Uterus (tissue), 3 donors: ENCODE measurements at regions not wholly inside any gene's neighbourhood (a gene's known extent, or its start where the extent isn't known, plus 50 kb on each side); places are given as distances from the start of the nearest gene placed in this dataset.
"Not testable (repeated sequence)": the region's sequence is repeated elsewhere in the genome, so short reads cannot be mapped to it uniquely, and the experiment has no call there.

ENCODE experiments used
- DNase-seq, 2 donors: peaks; one replicate each; pipeline ENCODE4 v3.0.0-alpha.2; 2019 to 2020
- H3K27ac ChIP-seq, 2 donors: fragments of 200-600 bp; sonication (generic); 1 replicate in 1 of 2; 2 replicates in 1 of 2; pipeline ENCODE4 v1.5.1; 2016 to 2018
- H3K27me3 ChIP-seq, 2 donors: fragments of 200-600 bp; sonication (generic); one replicate each; pipeline ENCODE4 v1.5.1; 2018 to 2019; ENCODE audit warnings: control low read depth in 1 of 2
- H3K36me3 ChIP-seq, 2 donors: fragments of 200-600 bp; sonication (generic); one replicate each; pipeline ENCODE4 v1.5.1; 2019; ENCODE audit warnings: control low read depth in 1 of 2
- H3K4me1 ChIP-seq, 2 donors: fragments of 200-600 bp; sonication (generic); one replicate each; pipeline ENCODE4 v1.5.1; 2018 to 2019; ENCODE audit warnings: control low read depth in 1 of 2
- H3K4me3 ChIP-seq, 2 donors: fragments of 200-600 bp; sonication (generic); 1 replicate in 1 of 2; 2 replicates in 1 of 2; pipeline ENCODE4 v1.5.1; 2018 to 2019; ENCODE audit warnings: mild to moderate bottlenecking in 1 of 2
- H3K9me3 ChIP-seq, 2 donors: fragments of 200-600 bp; sonication (generic); one replicate each; pipeline ENCODE4 v1.5.1; 2019; ENCODE audit warnings: control low read depth in 1 of 2
- POLR2A ChIP-seq, 2 donors: fragments of 450-650 bp; IDR thresholded peaks; one replicate each; pipeline ENCODE4 v1.6.1; 2016; ENCODE audit warnings: antibody characterized with exemption in 2 of 2, mild to moderate bottlenecking in 1 of 2, moderate library complexity in 1 of 2
- intact Hi-C: fragments of 100-400 bp; cut with DNase I; formaldehyde crosslinking; loops from one replicate; pipeline ENCODE4 v1.15.1; 2023; ENCODE audit warnings: low total_unique reads
- TF ChIP-seq, protein P1 (sequence below), 4 experiments: fragments of 200-600 bp in 2 of 4; fragments of 450-650 bp in 2 of 4; sonication (generic) in 2 of 4; IDR thresholded peaks; one replicate each; pipeline ENCODE4 v1.5.1; 2016 to 2019; ENCODE audit warnings: antibody characterized with exemption in 4 of 4, mild to moderate bottlenecking in 2 of 4, moderate library complexity in 1 of 4
- donor health status: DM: yes; HTN: yes; CAD: no.

DNA sequence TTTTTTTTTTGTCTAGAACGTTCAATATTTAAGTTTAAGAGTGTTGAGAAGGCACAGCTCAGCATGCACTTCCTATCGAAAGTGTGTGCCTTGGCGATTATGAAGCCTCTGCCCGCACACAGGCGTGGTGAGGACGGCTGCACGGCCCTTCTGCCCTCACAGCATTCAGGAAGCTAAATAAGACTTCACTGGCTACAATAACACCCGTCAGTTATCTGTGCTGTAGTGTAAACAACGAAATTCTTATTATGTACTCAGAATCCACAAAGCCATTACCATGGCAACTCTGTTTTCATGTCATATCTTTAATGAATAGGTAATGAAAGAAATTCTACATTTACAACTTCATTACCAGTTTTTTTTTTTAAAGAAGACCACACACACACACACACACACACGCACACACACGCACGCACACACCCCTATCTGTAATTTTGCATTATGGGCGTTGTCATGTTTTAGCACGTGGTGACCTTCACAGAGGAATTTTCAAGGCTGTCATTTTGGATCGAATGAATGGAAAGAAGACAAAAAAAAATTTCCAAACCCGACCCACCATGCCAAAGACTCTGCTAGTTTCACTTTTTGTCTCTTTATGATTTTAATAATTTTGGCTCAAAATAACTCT is 254.8 kb upstream of the CTBP2 start:
- Histone ChIP-seq H3K4me1 (no peaks in the 10 kb centered on the region), H3K27ac (no peak overlapping the region), H3K36me3 (no peaks in the 10 kb centered on the region), H3K27me3 (no peaks in the 10 kb centered on the region), H3K9me3 (no peaks in the 10 kb centered on the region), H3K4me3 (no peak overlapping the region)
- no peak for DNase-seq
- TF ChIP-seq POLR2A (IDR thresholded peaks at IDR 0.05) = no peak
- TF ChIP-seq, protein P1, sequence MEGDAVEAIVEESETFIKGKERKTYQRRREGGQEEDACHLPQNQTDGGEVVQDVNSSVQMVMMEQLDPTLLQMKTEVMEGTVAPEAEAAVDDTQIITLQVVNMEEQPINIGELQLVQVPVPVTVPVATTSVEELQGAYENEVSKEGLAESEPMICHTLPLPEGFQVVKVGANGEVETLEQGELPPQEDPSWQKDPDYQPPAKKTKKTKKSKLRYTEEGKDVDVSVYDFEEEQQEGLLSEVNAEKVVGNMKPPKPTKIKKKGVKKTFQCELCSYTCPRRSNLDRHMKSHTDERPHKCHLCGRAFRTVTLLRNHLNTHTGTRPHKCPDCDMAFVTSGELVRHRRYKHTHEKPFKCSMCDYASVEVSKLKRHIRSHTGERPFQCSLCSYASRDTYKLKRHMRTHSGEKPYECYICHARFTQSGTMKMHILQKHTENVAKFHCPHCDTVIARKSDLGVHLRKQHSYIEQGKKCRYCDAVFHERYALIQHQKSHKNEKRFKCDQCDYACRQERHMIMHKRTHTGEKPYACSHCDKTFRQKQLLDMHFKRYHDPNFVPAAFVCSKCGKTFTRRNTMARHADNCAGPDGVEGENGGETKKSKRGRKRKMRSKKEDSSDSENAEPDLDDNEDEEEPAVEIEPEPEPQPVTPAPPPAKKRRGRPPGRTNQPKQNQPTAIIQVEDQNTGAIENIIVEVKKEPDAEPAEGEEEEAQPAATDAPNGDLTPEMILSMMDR (IDR thresholded peaks at IDR 0.05) = no peak
- intact Hi-C loops = no loop called here

GRCh38 chr10:125411724-125412123 is 251.4 kb upstream of the CTBP2 start:
- H3K36me3 ChIP-seq = no peaks in the 10 kb centered on the region
- H3K4me1 ChIP-seq = no peaks in the 10 kb centered on the region
- H3K27me3 ChIP-seq = no peaks in the 10 kb centered on the region
- no peak for TF ChIP-seq POLR2A (IDR thresholded peaks at IDR 0.05)
- TF ChIP-seq, protein P1 (IDR thresholded peaks at IDR 0.05) = no peak
- intact Hi-C loops = no loop called here
- no peaks in the 10 kb centered on the region for H3K9me3 ChIP-seq
- DNase-seq = no peak
- no peak overlapping the region for H3K4me3 ChIP-seq
- H3K27ac ChIP-seq = no peak overlapping the region

GRCh38 chr10:125409756-125410155 is 249.4 kb upstream of the CTBP2 start:
- Histone ChIP-seq H3K4me1 (no peaks in the 10 kb centered on the region), H3K9me3 (no peaks in the 10 kb centered on the region), H3K27ac (no peak overlapping the region), H3K36me3 (no peaks in the 10 kb centered on the region), H3K27me3 (no peaks in the 10 kb centered on the region), H3K4me3 (no peak overlapping the region)
- TF ChIP-seq POLR2A (IDR thresholded peaks at IDR 0.05) = no peak
- TF ChIP-seq, protein P1 (IDR thresholded peaks at IDR 0.05) = no peak
- DNase-seq = no peak
- intact Hi-C loops = no loop called here

- Histone ChIP-seq H3K27ac (no peak overlapping the region), H3K9me3 (no peaks in the 10 kb centered on the region), H3K36me3 (no peaks in the 10 kb centered on the region), H3K4me1 (no peaks in the 10 kb centered on the region), H3K4me3 (no peak overlapping the region), H3K27me3 (no peaks in the 10 kb centered on the region)
- intact Hi-C loops = no loop called here
- TF ChIP-seq, protein P1 (IDR thresholded peaks at IDR 0.05) = no peak
- TF ChIP-seq POLR2A (IDR thresholded peaks at IDR 0.05) = no peak
- no peak for DNase-seq
These were observed 247.2 kb upstream of the CTBP2 start for GRCh38 chr10:125407557-125407956.

GRCh38 chr10:125407000-125407502 is 246.7 kb upstream of the CTBP2 start:
- Histone ChIP-seq H3K9me3 (no peaks in the 10 kb centered on the region), H3K27ac (no peak overlapping the region), H3K36me3 (no peaks in the 10 kb centered on the region), H3K4me1 (no peaks in the 10 kb centered on the region), H3K4me3 (no peak overlapping the region), H3K27me3 (no peaks in the 10 kb centered on the region)
- TF ChIP-seq POLR2A (IDR thresholded peaks at IDR 0.05) = no peak
- TF ChIP-seq, protein P1 (IDR thresholded peaks at IDR 0.05) = no peak
- intact Hi-C loops = no loop called here
- no peak for DNase-seq

DNA sequence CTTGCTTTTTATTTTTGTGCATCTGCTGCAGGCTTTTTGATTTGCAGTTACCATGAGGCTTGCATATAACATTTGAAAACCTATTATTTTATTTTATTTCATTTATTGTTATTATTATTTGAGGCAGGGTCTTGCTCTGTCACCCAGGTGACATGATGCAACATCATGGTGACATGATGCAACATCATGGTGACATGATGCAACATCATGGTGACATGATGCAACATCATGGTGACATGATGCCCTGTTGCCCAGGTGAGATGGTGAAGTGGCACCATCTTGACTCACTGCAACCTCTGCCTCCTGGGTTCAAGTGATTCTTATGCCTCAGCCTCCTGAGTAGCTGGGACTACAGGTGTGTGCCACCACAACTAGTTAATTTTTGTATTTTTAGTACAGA is 244.5 kb upstream of the CTBP2 start:
- H3K4me1 ChIP-seq, H3K27ac ChIP-seq, H3K4me3 ChIP-seq, intact Hi-C loops, DNase-seq, H3K9me3 ChIP-seq, H3K27me3 ChIP-seq, H3K36me3 ChIP-seq: not testable (repeated sequence)
